ENCODE measurements at regions not wholly inside any gene's neighbourhood (a gene's known extent, or its start where the extent isn't known, plus 50 kb on each side); places are given as distances from the start of the nearest gene placed in this dataset.

DNA sequence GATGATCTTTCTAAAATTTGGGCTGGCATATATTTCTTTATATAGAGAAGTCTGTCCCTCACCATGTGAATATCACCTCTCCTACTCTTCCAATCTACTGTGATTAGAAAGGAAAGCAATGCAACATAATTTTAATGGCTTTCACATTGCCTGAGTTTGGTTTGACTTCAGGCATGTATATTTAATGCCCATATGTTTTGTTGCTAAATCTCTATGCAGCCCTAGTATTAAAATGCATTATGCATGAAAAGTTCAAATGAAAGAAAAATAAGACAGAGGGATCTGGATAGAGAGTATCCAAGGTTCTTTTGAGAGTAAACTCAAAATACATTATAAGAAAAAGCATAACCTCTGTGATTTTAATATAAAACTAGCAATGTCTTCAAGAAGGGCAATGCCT, 518.3 kb downstream of the PRR16 start:
- ChIA-PET POLR2A (no interaction called here), CTCF (no interaction called here)
- Histone ChIP-seq H3K4me3 (ENCODE audit: low read depth in 2 of 2, low read length in 1 of 2) (no peak overlapping the region), H3K9ac (no peak overlapping the region), H3K27ac (ENCODE audit: low read depth in 2 of 2, low read length in 1 of 2) (no peak overlapping the region), H3K27me3 (ENCODE audit: insufficient read depth) (no peaks in the 10 kb centered on the region), H3K9me3 (no peaks in the 10 kb centered on the region), H4K20me1 (ENCODE audit: insufficient read depth) (no peaks in the 10 kb centered on the region), H2AFZ (ENCODE audit: low read depth) (no peak overlapping the region), H3K4me1 (ENCODE audit: control insufficient read depth in 1 of 2, insufficient read depth in 2 of 2, low read depth in 1 of 2, low read length in 1 of 2) (no peaks in the 10 kb centered on the region), H3K4me2 (no peak overlapping the region), H3F3A (replicated peaks; ENCODE audit: insufficient read depth) (no peaks in the 10 kb centered on the region), H3K36me3 (replicated peaks in 1 of 2; ENCODE audit: control insufficient read depth in 1 of 2, insufficient read depth in 2 of 2, low read length in 1 of 2) (no peaks in the 10 kb centered on the region), H3K79me2 (ENCODE audit: insufficient read depth) (no peaks in the 10 kb centered on the region), H3K9me2 (no peaks in the 10 kb centered on the region)
- TF ChIP-seq YY1 (IDR thresholded peaks at IDR 0.05; ENCODE audit: low read depth) (no peak), SMC3 (IDR thresholded peaks at IDR 0.05; ENCODE audit: low read depth, low read length) (no peak), TAF1 (IDR thresholded peaks at IDR 0.05; ENCODE audit: borderline replicate concordance, low read depth, low read length) (no peak), FOSL2 (IDR thresholded peaks at IDR 0.05; ENCODE audit: borderline replicate concordance, low read depth) (no peak), FOXJ3 (CRISPR knock-in tag; IDR thresholded peaks at IDR 0.05) (no peak), RXRA (IDR thresholded peaks at IDR 0.05; ENCODE audit: borderline replicate concordance, low read depth) (no peak), NFIC (IDR thresholded peaks at IDR 0.05; ENCODE audit: borderline replicate concordance) (no peak), NRF1 (IDR thresholded peaks at IDR 0.05; ENCODE audit: low read depth, low read length) (no peak)
- TF ChIP-seq, protein P1, sequence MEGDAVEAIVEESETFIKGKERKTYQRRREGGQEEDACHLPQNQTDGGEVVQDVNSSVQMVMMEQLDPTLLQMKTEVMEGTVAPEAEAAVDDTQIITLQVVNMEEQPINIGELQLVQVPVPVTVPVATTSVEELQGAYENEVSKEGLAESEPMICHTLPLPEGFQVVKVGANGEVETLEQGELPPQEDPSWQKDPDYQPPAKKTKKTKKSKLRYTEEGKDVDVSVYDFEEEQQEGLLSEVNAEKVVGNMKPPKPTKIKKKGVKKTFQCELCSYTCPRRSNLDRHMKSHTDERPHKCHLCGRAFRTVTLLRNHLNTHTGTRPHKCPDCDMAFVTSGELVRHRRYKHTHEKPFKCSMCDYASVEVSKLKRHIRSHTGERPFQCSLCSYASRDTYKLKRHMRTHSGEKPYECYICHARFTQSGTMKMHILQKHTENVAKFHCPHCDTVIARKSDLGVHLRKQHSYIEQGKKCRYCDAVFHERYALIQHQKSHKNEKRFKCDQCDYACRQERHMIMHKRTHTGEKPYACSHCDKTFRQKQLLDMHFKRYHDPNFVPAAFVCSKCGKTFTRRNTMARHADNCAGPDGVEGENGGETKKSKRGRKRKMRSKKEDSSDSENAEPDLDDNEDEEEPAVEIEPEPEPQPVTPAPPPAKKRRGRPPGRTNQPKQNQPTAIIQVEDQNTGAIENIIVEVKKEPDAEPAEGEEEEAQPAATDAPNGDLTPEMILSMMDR (IDR thresholded peaks at IDR 0.05), result no peak
- TF ChIP-seq, protein P2, sequence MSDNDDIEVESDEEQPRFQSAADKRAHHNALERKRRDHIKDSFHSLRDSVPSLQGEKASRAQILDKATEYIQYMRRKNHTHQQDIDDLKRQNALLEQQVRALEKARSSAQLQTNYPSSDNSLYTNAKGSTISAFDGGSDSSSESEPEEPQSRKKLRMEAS (IDR thresholded peaks at IDR 0.05; ENCODE audit: low read depth), result no peak
- TF ChIP-seq, protein P3, sequence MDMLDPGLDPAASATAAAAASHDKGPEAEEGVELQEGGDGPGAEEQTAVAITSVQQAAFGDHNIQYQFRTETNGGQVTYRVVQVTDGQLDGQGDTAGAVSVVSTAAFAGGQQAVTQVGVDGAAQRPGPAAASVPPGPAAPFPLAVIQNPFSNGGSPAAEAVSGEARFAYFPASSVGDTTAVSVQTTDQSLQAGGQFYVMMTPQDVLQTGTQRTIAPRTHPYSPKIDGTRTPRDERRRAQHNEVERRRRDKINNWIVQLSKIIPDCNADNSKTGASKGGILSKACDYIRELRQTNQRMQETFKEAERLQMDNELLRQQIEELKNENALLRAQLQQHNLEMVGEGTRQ (IDR thresholded peaks at IDR 0.05; ENCODE audit: borderline replicate concordance, low read depth, low read length), result no peak
- TF ChIP-seq, protein P4, sequence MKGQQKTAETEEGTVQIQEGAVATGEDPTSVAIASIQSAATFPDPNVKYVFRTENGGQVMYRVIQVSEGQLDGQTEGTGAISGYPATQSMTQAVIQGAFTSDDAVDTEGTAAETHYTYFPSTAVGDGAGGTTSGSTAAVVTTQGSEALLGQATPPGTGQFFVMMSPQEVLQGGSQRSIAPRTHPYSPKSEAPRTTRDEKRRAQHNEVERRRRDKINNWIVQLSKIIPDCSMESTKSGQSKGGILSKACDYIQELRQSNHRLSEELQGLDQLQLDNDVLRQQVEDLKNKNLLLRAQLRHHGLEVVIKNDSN (IDR thresholded peaks at IDR 0.05; ENCODE audit: borderline replicate concordance, low read depth), result no peak
- no peak for DNase-seq

DNA sequence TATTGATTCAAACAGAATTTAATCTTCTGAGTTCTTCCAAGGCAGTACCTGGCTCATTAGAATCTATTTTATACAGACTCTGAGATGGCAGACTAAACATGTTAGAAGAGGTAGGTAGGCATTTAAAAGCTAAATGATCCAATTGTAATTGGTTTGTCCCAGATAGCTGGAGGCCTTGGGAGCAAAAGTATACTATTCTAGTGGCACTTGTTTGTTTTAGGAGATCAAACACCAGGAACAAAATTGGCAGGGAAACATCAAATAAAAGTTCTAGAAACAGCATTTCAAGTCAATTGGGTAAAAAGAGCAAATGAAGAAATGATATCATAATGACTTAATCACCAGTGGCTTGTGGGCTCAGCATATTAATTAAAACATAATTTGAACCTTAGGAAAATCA, 521.4 kb downstream of the PRR16 start:
- Histone ChIP-seq H3K4me2 (no peak overlapping the region), H3K79me2 (ENCODE audit: insufficient read depth) (no peaks in the 10 kb centered on the region), H3K36me3 (replicated peaks in 1 of 2; ENCODE audit: control insufficient read depth in 1 of 2, insufficient read depth in 2 of 2, low read length in 1 of 2) (no peaks in the 10 kb centered on the region), H4K20me1 (ENCODE audit: insufficient read depth) (no peaks in the 10 kb centered on the region), H3K9me2 (no peaks in the 10 kb centered on the region), H2AFZ (ENCODE audit: low read depth) (no peak overlapping the region), H3F3A (replicated peaks; ENCODE audit: insufficient read depth) (no peaks in the 10 kb centered on the region), H3K27me3 (ENCODE audit: insufficient read depth) (no peaks in the 10 kb centered on the region), H3K4me3 (ENCODE audit: low read depth in 2 of 2, low read length in 1 of 2) (no peak overlapping the region), H3K4me1 (ENCODE audit: control insufficient read depth in 1 of 2, insufficient read depth in 2 of 2, low read depth in 1 of 2, low read length in 1 of 2) (no peaks in the 10 kb centered on the region; a peak in 1 of 4 replicates), H3K9ac (no peak overlapping the region), H3K9me3 (no peaks in the 10 kb centered on the region), H3K27ac (ENCODE audit: low read depth in 2 of 2, low read length in 1 of 2) (no peak overlapping the region)
- TF ChIP-seq TEAD4 (IDR thresholded peaks at IDR 0.05; ENCODE audit: borderline replicate concordance, insufficient read depth), result no peak
- no peak for TF ChIP-seq MXI1 (IDR thresholded peaks at IDR 0.05; ENCODE audit: low read depth, low read length)
- TF ChIP-seq, protein P5, sequence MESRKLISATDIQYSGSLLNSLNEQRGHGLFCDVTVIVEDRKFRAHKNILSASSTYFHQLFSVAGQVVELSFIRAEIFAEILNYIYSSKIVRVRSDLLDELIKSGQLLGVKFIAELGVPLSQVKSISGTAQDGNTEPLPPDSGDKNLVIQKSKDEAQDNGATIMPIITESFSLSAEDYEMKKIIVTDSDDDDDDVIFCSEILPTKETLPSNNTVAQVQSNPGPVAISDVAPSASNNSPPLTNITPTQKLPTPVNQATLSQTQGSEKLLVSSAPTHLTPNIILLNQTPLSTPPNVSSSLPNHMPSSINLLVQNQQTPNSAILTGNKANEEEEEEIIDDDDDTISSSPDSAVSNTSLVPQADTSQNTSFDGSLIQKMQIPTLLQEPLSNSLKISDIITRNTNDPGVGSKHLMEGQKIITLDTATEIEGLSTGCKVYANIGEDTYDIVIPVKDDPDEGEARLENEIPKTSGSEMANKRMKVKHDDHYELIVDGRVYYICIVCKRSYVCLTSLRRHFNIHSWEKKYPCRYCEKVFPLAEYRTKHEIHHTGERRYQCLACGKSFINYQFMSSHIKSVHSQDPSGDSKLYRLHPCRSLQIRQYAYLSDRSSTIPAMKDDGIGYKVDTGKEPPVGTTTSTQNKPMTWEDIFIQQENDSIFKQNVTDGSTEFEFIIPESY (IDR thresholded peaks at IDR 0.05; ENCODE audit: borderline replicate concordance, low read depth), result no peak
- TF ChIP-seq, protein P6, sequence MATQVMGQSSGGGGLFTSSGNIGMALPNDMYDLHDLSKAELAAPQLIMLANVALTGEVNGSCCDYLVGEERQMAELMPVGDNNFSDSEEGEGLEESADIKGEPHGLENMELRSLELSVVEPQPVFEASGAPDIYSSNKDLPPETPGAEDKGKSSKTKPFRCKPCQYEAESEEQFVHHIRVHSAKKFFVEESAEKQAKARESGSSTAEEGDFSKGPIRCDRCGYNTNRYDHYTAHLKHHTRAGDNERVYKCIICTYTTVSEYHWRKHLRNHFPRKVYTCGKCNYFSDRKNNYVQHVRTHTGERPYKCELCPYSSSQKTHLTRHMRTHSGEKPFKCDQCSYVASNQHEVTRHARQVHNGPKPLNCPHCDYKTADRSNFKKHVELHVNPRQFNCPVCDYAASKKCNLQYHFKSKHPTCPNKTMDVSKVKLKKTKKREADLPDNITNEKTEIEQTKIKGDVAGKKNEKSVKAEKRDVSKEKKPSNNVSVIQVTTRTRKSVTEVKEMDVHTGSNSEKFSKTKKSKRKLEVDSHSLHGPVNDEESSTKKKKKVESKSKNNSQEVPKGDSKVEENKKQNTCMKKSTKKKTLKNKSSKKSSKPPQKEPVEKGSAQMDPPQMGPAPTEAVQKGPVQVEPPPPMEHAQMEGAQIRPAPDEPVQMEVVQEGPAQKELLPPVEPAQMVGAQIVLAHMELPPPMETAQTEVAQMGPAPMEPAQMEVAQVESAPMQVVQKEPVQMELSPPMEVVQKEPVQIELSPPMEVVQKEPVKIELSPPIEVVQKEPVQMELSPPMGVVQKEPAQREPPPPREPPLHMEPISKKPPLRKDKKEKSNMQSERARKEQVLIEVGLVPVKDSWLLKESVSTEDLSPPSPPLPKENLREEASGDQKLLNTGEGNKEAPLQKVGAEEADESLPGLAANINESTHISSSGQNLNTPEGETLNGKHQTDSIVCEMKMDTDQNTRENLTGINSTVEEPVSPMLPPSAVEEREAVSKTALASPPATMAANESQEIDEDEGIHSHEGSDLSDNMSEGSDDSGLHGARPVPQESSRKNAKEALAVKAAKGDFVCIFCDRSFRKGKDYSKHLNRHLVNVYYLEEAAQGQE (IDR thresholded peaks at IDR 0.05; ENCODE audit: low read depth, low read length), result no peak
- TF ChIP-seq, protein P7, sequence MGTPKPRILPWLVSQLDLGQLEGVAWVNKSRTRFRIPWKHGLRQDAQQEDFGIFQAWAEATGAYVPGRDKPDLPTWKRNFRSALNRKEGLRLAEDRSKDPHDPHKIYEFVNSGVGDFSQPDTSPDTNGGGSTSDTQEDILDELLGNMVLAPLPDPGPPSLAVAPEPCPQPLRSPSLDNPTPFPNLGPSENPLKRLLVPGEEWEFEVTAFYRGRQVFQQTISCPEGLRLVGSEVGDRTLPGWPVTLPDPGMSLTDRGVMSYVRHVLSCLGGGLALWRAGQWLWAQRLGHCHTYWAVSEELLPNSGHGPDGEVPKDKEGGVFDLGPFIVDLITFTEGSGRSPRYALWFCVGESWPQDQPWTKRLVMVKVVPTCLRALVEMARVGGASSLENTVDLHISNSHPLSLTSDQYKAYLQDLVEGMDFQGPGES (IDR thresholded peaks at IDR 0.05; ENCODE audit: low read depth, low read length), result no peak
- ChIA-PET POLR2A (no interaction called here), CTCF (no interaction called here)
- no peak for DNase-seq

Measured in SK-N-SH (cell line).